ACC112 (cell line): ENCODE measurements at regions not wholly inside any gene's neighbourhood (a gene's known extent, or its start where the extent isn't known, plus 50 kb on each side); places are given as distances from the start of the nearest gene placed in this dataset.
"Not testable (repeated sequence)": the region's sequence is repeated elsewhere in the genome, so short reads cannot be mapped to it uniquely, and the experiment has no call there.

Source experiments
- H2AFZ ChIP-seq: fragments of 200-600 bp; sonication (generic); one replicate; pipeline ENCODE4 v1.6.0; 2017; ENCODE audit warnings: antibody characterized with exemption, low read length; ENCODE audit not compliant: unreplicated experiment
- H3K27ac ChIP-seq: fragments of 200-600 bp; sonication (generic); 2 replicates; pipeline ENCODE4 v1.5.1; 2014; ENCODE audit warnings: low read depth, mild to moderate bottlenecking, antibody characterized with exemption, low read length, moderate library complexity
- H3K27me3 ChIP-seq: fragments of 200-600 bp; sonication (generic); 2 replicates; pipeline ENCODE4 v1.6.1; 2014; ENCODE audit warnings: mild to moderate bottlenecking, antibody characterized with exemption, low read length, moderate library complexity, mixed read lengths; ENCODE audit not compliant: insufficient read depth
- H3K36me3 ChIP-seq: fragments of 200-600 bp; sonication (generic); 2 replicates; pipeline ENCODE4 v1.6.1; 2016; ENCODE audit warnings: mild to moderate bottlenecking, antibody characterized with exemption, low read length, moderate library complexity, mixed read lengths; ENCODE audit not compliant: insufficient read depth
- H3K4me1 ChIP-seq: fragments of 200-600 bp; sonication (generic); one replicate; pipeline ENCODE4 v1.6.1; 2016; ENCODE audit warnings: low read length, mixed read lengths; ENCODE audit not compliant: insufficient read depth, unreplicated experiment, control insufficient read depth
- H3K4me3 ChIP-seq: fragments of 200-600 bp; sonication (generic); 2 replicates; pipeline ENCODE4 v1.5.1; 2014; ENCODE audit warnings: mild to moderate bottlenecking, low read depth, low read length
- H3K79me2 ChIP-seq: fragments of 200-600 bp; sonication (generic); one replicate; pipeline ENCODE4 v1.6.0; 2016; ENCODE audit warnings: low read length; ENCODE audit not compliant: control insufficient read depth, unreplicated experiment, insufficient read depth

DNA sequence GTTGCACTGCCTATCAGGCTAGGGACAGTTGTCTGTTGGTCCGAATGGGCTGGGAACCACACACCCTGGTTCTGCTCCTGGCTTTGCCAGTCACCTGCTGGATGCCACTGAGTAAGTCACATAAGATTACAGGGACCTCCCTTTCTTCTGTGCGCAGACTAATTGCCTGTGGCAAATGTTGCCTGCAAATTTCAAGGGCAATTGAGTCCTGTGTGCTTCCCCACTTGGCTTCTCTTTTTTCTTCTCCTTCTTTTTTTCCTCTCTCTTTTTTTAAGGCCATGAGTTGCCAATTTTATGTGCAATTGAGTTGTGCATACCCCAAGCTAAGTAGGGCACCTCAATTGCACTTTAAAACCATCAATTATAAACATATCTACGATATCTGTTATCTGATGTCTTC is 963.4 kb downstream of the MCTP2 start:
- H3K4me3 ChIP-seq, result no peak overlapping the region
- no peaks in the 10 kb centered on the region for H3K36me3 ChIP-seq
- H3K4me1 ChIP-seq, result no peaks in the 10 kb centered on the region
- H3K27me3 ChIP-seq, result no peaks in the 10 kb centered on the region
- no peaks in the 10 kb centered on the region for H3K79me2 ChIP-seq
- H3K27ac ChIP-seq, result no peak overlapping the region
- H2AFZ ChIP-seq, result no peak overlapping the region

DNA sequence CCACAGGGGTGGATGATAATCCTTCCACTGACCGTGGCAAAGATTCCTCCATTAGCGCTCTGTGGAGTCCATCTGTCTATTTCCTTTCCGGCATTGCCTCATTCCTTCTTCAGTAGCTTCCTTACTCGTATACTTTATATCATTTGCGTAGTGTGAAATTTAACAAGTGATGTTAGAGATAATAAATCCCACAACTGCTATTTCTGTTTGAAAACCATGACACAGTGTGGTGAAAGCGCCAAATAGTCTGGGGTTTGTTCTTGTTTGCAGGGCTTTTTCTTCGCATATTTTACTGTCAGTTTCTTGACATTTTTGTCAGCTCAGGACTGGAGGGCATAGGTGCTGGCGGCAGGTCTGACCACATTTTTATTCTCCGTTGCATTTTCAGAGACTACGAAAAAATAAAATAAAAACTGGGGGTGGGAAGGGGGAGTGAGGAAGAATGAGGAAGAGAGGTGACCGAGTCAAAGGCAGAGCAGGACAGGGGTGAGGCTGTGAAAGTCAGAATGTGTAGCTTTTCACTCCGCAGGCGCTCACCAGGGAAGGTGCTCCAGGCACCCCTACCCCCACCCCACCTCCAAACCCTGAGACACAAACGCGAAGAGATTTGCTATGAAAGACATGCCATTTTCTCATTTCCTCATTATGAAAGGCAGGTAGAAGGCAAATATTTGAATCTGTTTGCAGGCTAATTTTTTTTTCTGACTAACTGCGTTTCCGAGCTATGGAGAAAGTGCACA is 965.0 kb downstream of the MCTP2 start:
- no peaks in the 10 kb centered on the region for H3K27me3 ChIP-seq
- no peaks in the 10 kb centered on the region for H3K79me2 ChIP-seq
- no peaks in the 10 kb centered on the region for H3K4me1 ChIP-seq
- H2AFZ ChIP-seq, result no peak overlapping the region
- H3K36me3 ChIP-seq, result no peaks in the 10 kb centered on the region
- H3K27ac ChIP-seq, result no peak overlapping the region
- no peak overlapping the region for H3K4me3 ChIP-seq

- no peaks in the 10 kb centered on the region for H3K36me3 ChIP-seq
- no peaks in the 10 kb centered on the region for H3K79me2 ChIP-seq
- H3K27ac ChIP-seq, result no peak overlapping the region
- H3K4me3 ChIP-seq, result no peak overlapping the region
- H3K4me1 ChIP-seq, result no peaks in the 10 kb centered on the region
- H2AFZ ChIP-seq, result no peak overlapping the region
- H3K27me3 ChIP-seq, result no peaks in the 10 kb centered on the region
Observed at GRCh38 chr15:95202569-95203349, 971.4 kb downstream of the MCTP2 start.

DNA sequence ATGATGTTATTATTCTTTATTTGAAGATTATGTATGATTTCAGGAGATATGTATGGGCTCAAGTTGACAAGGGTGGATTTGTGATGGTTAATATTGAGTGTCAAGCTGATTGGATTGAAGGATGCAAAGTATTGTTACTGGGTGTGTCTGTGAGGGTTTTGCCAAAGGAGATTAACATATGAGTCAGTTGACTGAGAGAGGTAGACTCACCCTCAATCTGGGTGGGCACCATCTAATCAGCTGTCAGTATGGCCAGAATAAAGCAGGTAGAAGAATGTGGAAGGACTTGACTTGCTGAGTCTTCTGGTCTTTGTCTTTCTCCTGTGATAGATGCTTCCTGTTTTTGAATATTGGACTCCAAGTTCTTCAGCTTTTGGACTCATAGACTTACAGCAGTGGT is 973.7 kb downstream of the MCTP2 start:
- Histone ChIP-seq H3K4me3 (no peak overlapping the region), H3K36me3 (no peaks in the 10 kb centered on the region), H2AFZ (no peak overlapping the region), H3K27me3 (no peaks in the 10 kb centered on the region), H3K79me2 (no peaks in the 10 kb centered on the region), H3K4me1 (no peaks in the 10 kb centered on the region), H3K27ac (no peak overlapping the region)

- not testable (repeated sequence) for H3K27ac ChIP-seq, H3K4me1 ChIP-seq, H3K4me3 ChIP-seq, H3K27me3 ChIP-seq, H3K36me3 ChIP-seq, H3K79me2 ChIP-seq, H2AFZ ChIP-seq
Observed at GRCh38 chr15:95205830-95206229, 974.5 kb downstream of the MCTP2 start.

DNA sequence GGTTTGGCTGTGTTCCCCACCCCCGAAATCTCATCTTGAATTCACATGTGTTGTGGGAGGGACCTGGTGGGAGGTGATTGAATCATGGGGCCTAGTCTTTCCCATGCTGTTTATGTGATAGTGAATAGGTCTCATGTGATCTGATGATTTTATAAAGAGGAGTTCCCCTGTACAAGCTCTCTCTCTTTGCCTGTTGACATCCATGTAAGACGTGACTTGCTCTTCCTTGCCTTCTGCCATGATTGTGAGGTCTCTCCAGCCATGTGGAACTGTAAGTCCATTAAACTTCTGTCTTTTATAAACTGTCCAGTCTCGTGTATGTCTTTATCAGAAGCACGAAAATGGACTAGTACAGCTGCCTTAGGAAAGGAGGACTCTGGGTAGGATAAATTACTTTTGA is 976.7 kb downstream of the MCTP2 start:
- no peaks in the 10 kb centered on the region for H3K79me2 ChIP-seq
- no peak overlapping the region for H3K4me3 ChIP-seq
- H3K4me1 ChIP-seq, result no peaks in the 10 kb centered on the region
- H3K36me3 ChIP-seq, result no peaks in the 10 kb centered on the region
- H3K27ac ChIP-seq, result no peak overlapping the region
- H3K27me3 ChIP-seq, result no peaks in the 10 kb centered on the region
- H2AFZ ChIP-seq, result no peak overlapping the region

GRCh38 chr15:95208988-95209387 is 977.6 kb downstream of the MCTP2 start:
- H3K79me2 ChIP-seq, result no peaks in the 10 kb centered on the region
- no peak overlapping the region for H3K4me3 ChIP-seq
- H2AFZ ChIP-seq, result no peak overlapping the region
- no peaks in the 10 kb centered on the region for H3K36me3 ChIP-seq
- no peaks in the 10 kb centered on the region for H3K27me3 ChIP-seq
- H3K27ac ChIP-seq, result no peak overlapping the region
- no peaks in the 10 kb centered on the region for H3K4me1 ChIP-seq

DNA sequence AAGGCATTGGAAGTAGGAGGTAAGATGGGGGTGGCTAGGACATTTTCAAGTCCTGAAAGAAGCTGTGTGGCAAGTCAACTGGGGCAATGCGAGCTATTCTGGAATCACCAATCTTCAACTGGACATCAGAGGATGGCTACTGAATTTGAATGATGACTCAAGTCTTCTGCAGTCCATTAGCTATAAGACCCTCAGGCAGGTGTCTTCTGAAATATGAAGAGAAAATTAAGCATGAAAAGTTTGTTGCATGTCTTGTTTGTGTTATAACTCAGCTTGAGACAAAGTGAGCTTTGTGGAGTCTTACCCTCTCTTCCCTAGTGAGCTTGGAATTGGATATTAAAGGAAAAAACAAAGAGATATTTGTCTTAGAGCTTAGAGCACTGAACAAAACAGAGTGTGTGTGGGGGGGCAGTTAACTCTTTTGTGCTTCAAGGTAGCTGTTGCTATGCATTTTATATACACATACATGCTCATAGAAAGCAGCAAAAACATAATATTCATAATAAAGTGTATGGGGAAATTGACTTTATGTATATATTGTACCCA is 979.1 kb downstream of the MCTP2 start:
- Histone ChIP-seq H3K79me2 (no peaks in the 10 kb centered on the region), H3K4me3 (no peak overlapping the region), H3K27ac (no peak overlapping the region), H3K4me1 (no peaks in the 10 kb centered on the region), H2AFZ (no peak overlapping the region), H3K36me3 (no peaks in the 10 kb centered on the region), H3K27me3 (no peaks in the 10 kb centered on the region)

- H2AFZ ChIP-seq, result no peak overlapping the region
- H3K4me1 ChIP-seq, result no peaks in the 10 kb centered on the region
- H3K4me3 ChIP-seq, result no peak overlapping the region
- no peaks in the 10 kb centered on the region for H3K36me3 ChIP-seq
- no peaks in the 10 kb centered on the region for H3K79me2 ChIP-seq
- no peaks in the 10 kb centered on the region for H3K27me3 ChIP-seq
- no peak overlapping the region for H3K27ac ChIP-seq
Observed at GRCh38 chr15:95215017-95215416, 983.7 kb downstream of the MCTP2 start.

- Histone ChIP-seq H3K79me2 (no peaks in the 10 kb centered on the region), H3K27me3 (no peaks in the 10 kb centered on the region), H2AFZ (no peak overlapping the region), H3K4me1 (no peaks in the 10 kb centered on the region), H3K36me3 (no peaks in the 10 kb centered on the region), H3K4me3 (no peak overlapping the region), H3K27ac (no peak overlapping the region)
Observed at GRCh38 chr15:95226835-95227234, 995.5 kb downstream of the MCTP2 start.

DNA sequence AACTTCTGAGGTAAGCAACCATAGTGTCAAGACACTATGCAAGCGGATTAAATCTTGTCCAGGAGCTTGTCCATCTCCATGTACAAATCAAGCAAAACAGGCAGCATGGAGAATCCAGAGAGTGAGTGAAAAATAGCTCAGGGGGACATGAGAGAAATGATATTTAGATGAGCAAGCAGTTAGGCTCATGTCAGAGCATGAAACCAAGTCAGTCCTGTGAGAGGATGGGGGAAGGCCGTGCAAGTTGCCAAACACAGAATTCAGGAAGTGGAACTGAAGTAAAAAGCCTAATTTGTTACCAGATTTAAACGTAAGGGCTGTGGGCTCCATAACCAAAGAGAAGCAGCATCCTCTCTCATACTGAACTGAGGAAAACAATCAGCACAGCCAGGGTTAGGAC is 995.9 kb downstream of the MCTP2 start:
- Histone ChIP-seq H3K36me3 (no peaks in the 10 kb centered on the region), H3K79me2 (no peaks in the 10 kb centered on the region), H3K4me1 (no peaks in the 10 kb centered on the region), H3K27me3 (no peaks in the 10 kb centered on the region), H2AFZ (no peak overlapping the region), H3K4me3 (no peak overlapping the region), H3K27ac (no peak overlapping the region)
